ENCODE measurements at regions not wholly inside any gene's neighbourhood (a gene's known extent, or its start where the extent isn't known, plus 50 kb on each side); places are given as distances from the start of the nearest gene placed in this dataset.

GRCh38 chr3:54046641-54047214, 75.6 kb upstream of the CACNA2D3 start:
- CTCF ChIA-PET, result no interaction called here
- DNase-seq (ENCODE audit: low read depth, low spot score), result no peak

More at GRCh38 chr3:54046641-54047214, 75.6 kb upstream of the CACNA2D3 start:
- 0 out of 2 replicates have a peak, but pooled peaks cover 4% of the 10 kb centered on the region for H3K27me3 ChIP-seq (ENCODE audit: insufficient read depth, low read length)
- TF ChIP-seq ELF1 (IDR thresholded peaks at IDR 0.05; ENCODE audit: borderline replicate concordance, low read depth) (no peak), JUND (IDR thresholded peaks at IDR 0.05) (no peak), POLR2AphosphoS5 (IDR thresholded peaks at IDR 0.05; ENCODE audit: low read depth, low read length) (no peak), CTCF (IDR thresholded peaks at IDR 0.05 in 2 of 3, conservative IDR thresholded peaks at IDR 0.05 in 1 of 3; ENCODE audit: borderline replicate concordance in 1 of 3, insufficient read depth in 1 of 3, low read depth in 2 of 3, low read length in 2 of 3) (no peak), RAD21 (IDR thresholded peaks at IDR 0.05; ENCODE audit: low read depth) (no peak), TCF7L2 (IDR thresholded peaks at IDR 0.05; ENCODE audit: borderline replicate concordance, extremely low read depth, insufficient read depth, insufficient read length) (no peak), POLR2A (IDR thresholded peaks at IDR 0.05; ENCODE audit: borderline replicate concordance, extremely low read depth, insufficient read depth, insufficient read length) (no peak), EZH2phosphoT487 (IDR thresholded peaks at IDR 0.05; ENCODE audit: borderline replicate concordance) (no peak), EGR1 (IDR thresholded peaks at IDR 0.05; ENCODE audit: low read depth) (no peak), ZNF274 (IDR thresholded peaks at IDR 0.05; ENCODE audit: low read depth, low read length) (no peak), SIN3A (IDR thresholded peaks at IDR 0.05; ENCODE audit: low read depth) (no peak), CBX3 (IDR thresholded peaks at IDR 0.05; ENCODE audit: low read depth) (no peak), SRF (IDR thresholded peaks at IDR 0.05; ENCODE audit: low read depth) (no peak), ZFX (IDR thresholded peaks at IDR 0.05) (no peak), CEBPB (IDR thresholded peaks at IDR 0.05; ENCODE audit: low read depth) (no peak), MAX (IDR thresholded peaks at IDR 0.05) (no peak), FOSL1 (IDR thresholded peaks at IDR 0.05; ENCODE audit: low read depth) (no peak)
- ChIA-PET POLR2A (no interaction called here), RAD21 (ENCODE audit: low non-redundant PET in 1 of 2, low total read pairs in 2 of 2, uncharacterized antibody in 2 of 2, unreplicated experiment in 2 of 2) (no interaction called here)
- peaks cover 6 to 12% of the 10 kb centered on the region in 2 experiments; a peak in 1 of 4 replicates for H3K4me1 ChIP-seq (ENCODE audit: control insufficient read depth in 1 of 2, insufficient read depth in 2 of 2, low read length in 2 of 2)
- H3K9me3 ChIP-seq (ENCODE audit: control insufficient read depth in 1 of 2, insufficient read depth in 1 of 2, low read depth in 1 of 2, low read length in 2 of 2), result no peaks in the 10 kb centered on the region
- no TSS peak for BruUV-seq (replicated peaks)
- no peaks in the 10 kb centered on the region for H3K79me2 ChIP-seq (ENCODE audit: insufficient read depth, low read length)
- no peak; the same call in 1 of the 2 replicates for ATAC-seq
- H3K4me2 ChIP-seq (ENCODE audit: low read length), result no peak overlapping the region; the same call in 1 of the 2 replicates
- H3K9ac ChIP-seq (ENCODE audit: low read length), result no peak overlapping the region
- H2AFZ ChIP-seq (ENCODE audit: low read depth, low read length, poor library complexity, severe bottlenecking), result no peak overlapping the region
- H3K9me2 ChIP-seq (ENCODE audit: insufficient read depth), result no peaks in the 10 kb centered on the region
- no peaks in the 10 kb centered on the region for H4K20me1 ChIP-seq (ENCODE audit: insufficient read depth)
- intact Hi-C loops (cut with micrococcal nuclease), result no loop called here
- H3K36me3 ChIP-seq (ENCODE audit: control insufficient read depth in 1 of 2, insufficient read depth in 2 of 2, low read length in 2 of 2), result no peaks in the 10 kb centered on the region
- no peak overlapping the region for H3K4me3 ChIP-seq (replicated peaks in 1 of 2; ENCODE audit: low read depth in 1 of 2, low read length in 2 of 2)
- no peak overlapping the region for H3K27ac ChIP-seq (ENCODE audit: low read depth, low read length)
